Tibial artery (tissue), 4 donors: ENCODE measurements at regions not wholly inside any gene's neighbourhood (a gene's known extent, or its start where the extent isn't known, plus 50 kb on each side); places are given as distances from the start of the nearest gene placed in this dataset.

Experiments used
- DNase-seq, 2 donors: peaks; one replicate each; pipeline ENCODE4 v3.0.0-alpha.2; 2019
- H3K27ac ChIP-seq, 2 donors: fragments of 200-600 bp; sonication (generic) in 1 of 2; 1 replicate in 1 of 2; 2 replicates in 1 of 2; pipeline ENCODE4 v1.5.1; 2018 to 2019; ENCODE audit warnings: mild to moderate bottlenecking in 1 of 2
- H3K27me3 ChIP-seq, 2 donors: fragments of 200-600 bp; sonication (generic) in 1 of 2; one replicate each; pipeline versions ENCODE4 v1.5.1 to v1.6.0; 2016 to 2019
- H3K36me3 ChIP-seq, 3 donors: fragments of 200-600 bp; sonication (generic) in 2 of 3; one replicate each; pipeline ENCODE4 v1.5.1; 2016 to 2019; ENCODE audit warnings: mild to moderate bottlenecking in 2 of 3
- H3K4me1 ChIP-seq, 4 donors: fragments of 200-600 bp; sonication (generic) in 2 of 4; 1 replicate in 3 of 4; 2 replicates in 1 of 4; pipeline ENCODE4 v1.5.1; 2016 to 2019
- H3K4me3 ChIP-seq, 2 donors: fragments of 200-600 bp; sonication (generic) in 1 of 2; 1 replicate in 1 of 2; 2 replicates in 1 of 2; pipeline ENCODE4 v1.5.1; 2018 to 2019; ENCODE audit warnings: mild to moderate bottlenecking in 2 of 2
- H3K9me3 ChIP-seq, 3 donors: fragments of 200-600 bp; sonication (generic) in 1 of 3; one replicate each; pipeline ENCODE4 v1.5.1; 2016 to 2019
- intact Hi-C: fragments of 100-400 bp; cut with DNase I; formaldehyde crosslinking; loops from one replicate; pipeline ENCODE4 v1.15.0; 2023; ENCODE audit warnings: low total_unique reads
- TF ChIP-seq, protein P1 (sequence below), 2 experiments: fragments of 200-600 bp in 1 of 2; fragments of 450-650 bp in 1 of 2; IDR thresholded peaks; one replicate each; pipeline ENCODE4 v1.5.1; 2017 to 2019; ENCODE audit warnings: antibody characterized with exemption in 2 of 2, mild to moderate bottlenecking in 1 of 2, moderate library complexity in 1 of 2

DNA sequence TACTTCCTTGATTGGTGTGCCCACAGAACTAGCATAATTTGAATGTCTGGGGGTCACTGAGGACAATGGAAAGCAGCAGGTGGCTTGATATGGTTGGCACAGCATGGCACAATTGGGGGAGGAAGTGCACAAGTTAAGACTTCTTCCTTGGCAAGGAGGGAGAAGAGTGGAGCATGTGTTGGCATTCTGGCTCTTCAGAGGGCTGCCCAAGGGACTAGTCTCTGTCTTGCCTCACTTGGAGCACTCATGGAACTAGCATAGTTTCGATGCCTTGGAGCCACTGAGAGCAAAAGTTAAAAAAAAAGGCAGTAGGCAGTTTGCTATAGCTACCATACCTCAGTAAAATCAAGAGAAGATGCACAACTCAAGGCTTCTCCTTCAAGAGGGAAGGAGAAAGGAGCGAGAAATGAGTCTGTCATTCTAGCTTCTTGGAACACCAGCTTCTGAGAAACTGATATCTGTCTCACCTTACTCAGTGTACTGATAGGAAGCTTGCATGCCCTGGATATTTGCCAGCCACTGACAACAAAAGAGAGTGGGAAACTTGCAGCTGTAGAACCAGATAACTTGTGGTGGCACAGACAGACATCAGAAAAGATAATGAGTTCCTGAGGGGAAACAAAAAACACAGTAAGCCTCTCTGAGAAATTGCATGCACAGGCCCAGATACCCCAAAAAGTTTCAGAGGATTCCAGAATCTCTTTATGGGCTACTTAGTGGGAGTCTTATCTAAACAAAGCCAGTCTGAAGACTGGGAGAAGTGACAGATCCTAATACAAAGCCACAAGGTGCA lies 207.5 kb upstream of the SAMSN1 start:
- no peak overlapping the region for H3K4me3 ChIP-seq
- intact Hi-C loops: no loop called here
- no peaks in the 10 kb centered on the region for H3K36me3 ChIP-seq
- no peak for DNase-seq
- no peaks in the 10 kb centered on the region for H3K27me3 ChIP-seq
- TF ChIP-seq, protein P1, sequence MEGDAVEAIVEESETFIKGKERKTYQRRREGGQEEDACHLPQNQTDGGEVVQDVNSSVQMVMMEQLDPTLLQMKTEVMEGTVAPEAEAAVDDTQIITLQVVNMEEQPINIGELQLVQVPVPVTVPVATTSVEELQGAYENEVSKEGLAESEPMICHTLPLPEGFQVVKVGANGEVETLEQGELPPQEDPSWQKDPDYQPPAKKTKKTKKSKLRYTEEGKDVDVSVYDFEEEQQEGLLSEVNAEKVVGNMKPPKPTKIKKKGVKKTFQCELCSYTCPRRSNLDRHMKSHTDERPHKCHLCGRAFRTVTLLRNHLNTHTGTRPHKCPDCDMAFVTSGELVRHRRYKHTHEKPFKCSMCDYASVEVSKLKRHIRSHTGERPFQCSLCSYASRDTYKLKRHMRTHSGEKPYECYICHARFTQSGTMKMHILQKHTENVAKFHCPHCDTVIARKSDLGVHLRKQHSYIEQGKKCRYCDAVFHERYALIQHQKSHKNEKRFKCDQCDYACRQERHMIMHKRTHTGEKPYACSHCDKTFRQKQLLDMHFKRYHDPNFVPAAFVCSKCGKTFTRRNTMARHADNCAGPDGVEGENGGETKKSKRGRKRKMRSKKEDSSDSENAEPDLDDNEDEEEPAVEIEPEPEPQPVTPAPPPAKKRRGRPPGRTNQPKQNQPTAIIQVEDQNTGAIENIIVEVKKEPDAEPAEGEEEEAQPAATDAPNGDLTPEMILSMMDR (IDR thresholded peaks at IDR 0.05): no peak
- no peak overlapping the region for H3K27ac ChIP-seq
- H3K9me3 ChIP-seq: no peaks in the 10 kb centered on the region
- H3K4me1 ChIP-seq: no peaks in the 10 kb centered on the region

- intact Hi-C loops: no loop called here
- DNase-seq: no peak
- no peaks in the 10 kb centered on the region for H3K4me1 ChIP-seq
- H3K9me3 ChIP-seq: no peaks in the 10 kb centered on the region
- TF ChIP-seq, protein P1 (IDR thresholded peaks at IDR 0.05): no peak
- H3K4me3 ChIP-seq: no peak overlapping the region
- H3K36me3 ChIP-seq: no peaks in the 10 kb centered on the region
- H3K27me3 ChIP-seq: no peaks in the 10 kb centered on the region
- no peak overlapping the region for H3K27ac ChIP-seq
These were observed 207.0 kb upstream of the SAMSN1 start for GRCh38 chr21:14753069-14753465.

DNA sequence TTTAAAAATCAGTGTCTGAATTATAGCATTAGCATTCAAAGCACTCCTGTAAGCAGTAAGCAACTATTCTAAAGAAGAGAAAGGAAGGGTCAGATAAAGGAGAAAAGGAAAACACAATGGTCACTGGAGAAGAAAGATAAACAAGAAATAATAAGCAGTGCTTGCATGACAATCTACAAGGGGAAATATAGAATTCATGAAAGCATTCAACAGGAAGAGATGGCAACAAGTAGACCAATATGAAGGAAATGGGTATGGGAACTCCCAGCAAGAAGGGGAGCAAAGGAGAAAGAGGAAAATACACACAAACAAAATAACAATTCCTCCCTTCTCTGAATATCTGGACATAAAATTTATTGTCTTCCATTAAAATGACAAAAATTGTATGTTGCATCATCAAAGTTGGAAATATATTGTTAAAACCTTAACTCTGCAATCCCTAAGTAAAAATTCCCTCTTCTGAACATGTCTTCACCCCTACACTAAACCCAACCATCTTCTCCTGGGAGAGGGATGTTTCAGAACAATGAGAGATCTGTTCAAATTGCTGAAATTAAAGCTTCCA lies 206.3 kb upstream of the SAMSN1 start:
- no peaks in the 10 kb centered on the region for H3K36me3 ChIP-seq
- DNase-seq: no peak
- H3K27ac ChIP-seq: no peak overlapping the region
- intact Hi-C loops: no loop called here
- TF ChIP-seq, protein P1 (IDR thresholded peaks at IDR 0.05): no peak
- H3K9me3 ChIP-seq: no peaks in the 10 kb centered on the region
- H3K4me1 ChIP-seq: no peaks in the 10 kb centered on the region
- no peaks in the 10 kb centered on the region for H3K27me3 ChIP-seq
- no peak overlapping the region for H3K4me3 ChIP-seq

- Histone ChIP-seq H3K4me1 (no peaks in the 10 kb centered on the region), H3K9me3 (no peaks in the 10 kb centered on the region), H3K36me3 (no peaks in the 10 kb centered on the region), H3K27me3 (no peaks in the 10 kb centered on the region), H3K27ac (no peak overlapping the region), H3K4me3 (no peak overlapping the region)
- TF ChIP-seq, protein P1 (IDR thresholded peaks at IDR 0.05): no peak
- no peak for DNase-seq
- intact Hi-C loops: no loop called here
These were observed 205.7 kb upstream of the SAMSN1 start for GRCh38 chr21:14751602-14752344.

DNA sequence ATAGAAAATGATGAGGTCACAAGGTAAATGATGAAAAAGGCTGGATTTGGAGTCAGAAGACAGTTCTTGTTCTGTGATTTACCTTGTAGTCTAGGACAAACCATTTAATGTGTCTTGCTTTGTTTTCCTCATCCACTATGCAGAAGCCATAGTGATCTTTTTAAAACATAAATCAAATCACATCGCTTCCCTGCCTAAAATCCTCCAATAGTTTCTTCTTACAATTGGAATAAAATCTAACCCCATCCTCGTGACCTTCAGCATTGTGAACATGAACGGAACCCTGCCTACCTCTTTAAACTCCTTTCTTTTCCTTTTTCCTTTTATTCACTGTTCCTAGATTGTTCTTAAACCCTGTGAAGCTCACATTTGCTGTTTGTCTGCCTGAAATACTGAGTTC lies 204.9 kb upstream of the SAMSN1 start:
- H3K4me1 ChIP-seq: no peaks in the 10 kb centered on the region
- H3K27me3 ChIP-seq: no peaks in the 10 kb centered on the region
- no peak for DNase-seq
- H3K9me3 ChIP-seq: no peaks in the 10 kb centered on the region
- H3K4me3 ChIP-seq: no peak overlapping the region
- TF ChIP-seq, protein P1 (IDR thresholded peaks at IDR 0.05): no peak
- H3K27ac ChIP-seq: no peak overlapping the region
- H3K36me3 ChIP-seq: no peaks in the 10 kb centered on the region
- intact Hi-C loops: no loop called here
